Erythroblast (primary cell): ENCODE measurements at regions not wholly inside any gene's neighbourhood (a gene's known extent, or its start where the extent isn't known, plus 50 kb on each side); places are given as distances from the start of the nearest gene placed in this dataset.

Source experiments
- GATA1 ChIP-seq: IDR thresholded peaks from 2 replicates; pipeline ENCODE4 v1.6.1; 2011; ENCODE audit warnings: low read depth, mild to moderate bottlenecking, control low read depth, low read length, moderate library complexity
- POLR2A ChIP-seq: IDR thresholded peaks from 2 replicates; pipeline ENCODE4 v1.6.1; 2011; ENCODE audit warnings: mild to moderate bottlenecking, low read length

GRCh38 chr4:74517996-74518395, 73.1 kb downstream of the AREG start:
- TF ChIP-seq POLR2A (no peak), GATA1 (no peak)
